Fibroblast of the conjunctiva (primary cell): ENCODE measurements at regions not wholly inside any gene's neighbourhood (a gene's known extent, or its start where the extent isn't known, plus 50 kb on each side); places are given as distances from the start of the nearest gene placed in this dataset.

Experiments
- DNase-seq: peaks from one replicate; pipeline ENCODE4 v3.0.0-alpha.2; 2010; ENCODE audit warnings: low read depth

DNA sequence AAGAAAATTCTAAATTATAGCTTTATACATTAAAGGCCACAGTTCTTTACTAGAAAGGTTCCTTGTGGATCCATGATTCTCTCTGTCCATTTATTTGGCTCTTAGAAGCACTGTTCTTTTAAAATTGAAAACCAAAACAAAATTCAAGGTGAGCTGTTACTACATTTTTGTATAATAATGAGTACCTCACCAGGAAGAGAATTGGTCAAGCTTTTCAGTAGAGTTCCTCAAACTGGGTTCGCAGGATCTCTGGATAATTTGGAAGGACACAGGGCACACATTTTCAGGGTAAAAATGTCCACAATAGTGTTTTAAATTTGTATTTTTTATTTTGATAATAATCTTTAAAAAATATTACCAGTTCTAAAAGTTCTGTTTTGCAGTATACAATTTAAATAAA is 93.0 kb downstream of the PPP1R3A start:
- DNase-seq: no peak

DNA sequence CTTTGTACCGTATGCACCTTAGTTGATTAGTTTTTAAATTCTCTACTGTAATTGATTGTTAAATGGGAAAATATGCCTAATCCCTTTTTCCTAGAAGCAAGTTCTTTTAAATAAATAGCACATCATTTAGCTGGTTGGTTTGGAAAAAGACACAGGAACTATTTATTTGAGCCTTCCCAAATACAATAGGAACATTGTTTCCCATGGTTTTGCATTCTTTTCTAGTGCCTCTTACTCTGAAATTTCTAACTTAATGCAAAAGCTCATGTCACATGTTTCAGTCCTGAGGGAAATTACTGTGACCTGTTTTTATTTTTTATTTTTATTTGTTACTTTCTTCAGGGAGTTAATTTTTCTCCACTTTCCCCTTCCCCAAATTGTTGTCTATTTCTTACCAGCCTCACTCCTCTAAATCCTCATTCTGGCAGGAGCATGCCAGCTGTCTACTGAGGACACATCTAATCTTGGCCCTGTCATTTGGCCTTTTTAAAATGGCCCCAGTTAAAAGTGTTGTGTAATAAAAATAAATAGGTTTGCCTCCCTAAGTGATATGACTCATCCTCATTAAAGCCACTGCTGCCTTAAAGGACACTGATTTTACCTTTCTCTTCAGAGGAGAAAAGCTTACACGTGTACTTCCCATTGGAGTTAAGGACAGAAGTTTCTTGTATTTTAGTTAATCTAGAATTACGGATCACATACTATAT is 94.5 kb downstream of the PPP1R3A start:
- DNase-seq: no peak

DNA sequence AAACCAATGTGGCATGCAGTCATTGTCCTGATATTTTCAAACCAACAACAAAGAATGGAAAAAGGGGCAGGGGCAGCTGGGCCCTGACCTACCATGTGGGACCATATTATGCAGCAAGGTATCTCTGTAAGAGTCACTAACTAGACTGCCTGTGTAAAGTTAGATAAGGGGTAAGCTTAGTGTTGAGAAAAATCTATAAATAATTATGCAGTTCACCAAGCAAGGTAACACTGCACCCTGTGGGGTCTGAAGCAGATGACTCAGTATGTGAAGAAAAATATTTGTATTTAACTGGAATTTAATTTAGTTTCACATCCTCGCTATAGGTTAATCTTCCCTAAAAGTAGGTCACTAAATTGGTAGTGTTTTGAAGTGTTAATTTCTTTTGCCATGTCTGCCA is 99.3 kb downstream of the PPP1R3A start:
- DNase-seq: no peak

DNA sequence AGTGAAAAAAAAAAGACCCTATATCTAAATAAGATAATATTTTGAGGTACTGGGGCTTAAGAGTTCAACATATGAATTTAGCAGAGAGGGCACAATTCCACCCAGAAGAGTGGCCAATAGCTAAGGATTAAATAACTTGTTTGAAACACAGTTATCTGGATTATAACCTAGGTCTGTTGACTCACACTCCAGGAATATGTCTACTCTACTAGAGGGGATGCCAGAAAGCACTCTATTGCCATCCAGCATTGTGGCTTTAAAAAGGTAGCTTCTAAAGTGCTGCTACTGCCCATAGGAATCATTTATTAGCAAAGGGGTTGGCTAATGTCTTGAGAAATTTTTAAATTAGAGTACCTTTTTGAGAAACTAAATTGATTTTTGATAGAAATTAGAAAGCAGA is 102.2 kb downstream of the PPP1R3A start:
- DNase-seq: no peak

DNA sequence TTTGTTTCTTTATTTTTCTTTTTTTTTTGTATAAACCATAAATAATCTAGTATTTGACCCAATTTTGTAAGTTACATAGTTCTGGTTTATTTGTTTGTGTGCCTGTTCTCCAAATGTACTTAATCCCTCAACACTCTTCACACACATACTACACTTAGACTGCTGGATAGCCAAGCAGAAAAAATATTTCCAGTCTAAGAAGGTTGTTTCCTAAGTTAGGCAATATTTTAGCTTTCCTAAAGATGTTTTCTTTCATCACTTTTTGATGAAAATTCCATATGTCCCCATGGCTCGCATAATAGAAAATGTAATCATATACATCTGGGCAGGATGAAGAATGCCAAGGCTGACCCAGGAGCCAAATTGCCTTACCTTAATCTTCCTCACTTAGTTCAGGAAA is 105.3 kb downstream of the PPP1R3A start:
- no peak for DNase-seq

DNA sequence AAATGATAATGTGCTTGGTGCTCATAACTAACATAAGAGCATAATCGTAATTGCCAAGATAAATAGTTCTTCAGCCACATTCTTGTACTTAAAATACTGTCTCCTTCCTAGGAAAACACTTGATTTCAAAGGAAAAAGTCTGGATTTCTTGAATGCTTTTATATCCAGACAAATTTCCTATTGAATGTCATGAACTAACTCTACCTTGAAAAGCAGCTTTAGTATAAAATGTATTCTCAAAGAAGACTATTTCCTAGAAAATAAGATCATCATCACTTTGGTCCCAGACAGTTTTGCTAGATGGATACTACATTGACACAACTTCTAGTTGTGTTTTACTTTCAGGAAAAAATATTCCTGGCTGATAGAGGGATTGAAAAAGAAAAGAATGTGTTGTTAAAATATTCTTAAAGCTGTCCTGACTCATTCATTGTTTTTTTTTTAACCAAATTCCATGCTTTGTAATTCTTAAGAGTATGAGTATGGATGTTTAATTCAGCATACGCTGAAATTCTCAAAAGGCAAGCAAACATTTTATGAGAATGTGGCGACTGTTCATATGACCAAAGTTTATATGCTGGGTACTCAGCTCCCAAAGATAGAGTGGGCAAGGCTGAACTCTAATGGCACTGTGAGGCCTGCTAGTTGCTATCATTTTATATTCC is 106.1 kb downstream of the PPP1R3A start:
- no peak for DNase-seq

DNA sequence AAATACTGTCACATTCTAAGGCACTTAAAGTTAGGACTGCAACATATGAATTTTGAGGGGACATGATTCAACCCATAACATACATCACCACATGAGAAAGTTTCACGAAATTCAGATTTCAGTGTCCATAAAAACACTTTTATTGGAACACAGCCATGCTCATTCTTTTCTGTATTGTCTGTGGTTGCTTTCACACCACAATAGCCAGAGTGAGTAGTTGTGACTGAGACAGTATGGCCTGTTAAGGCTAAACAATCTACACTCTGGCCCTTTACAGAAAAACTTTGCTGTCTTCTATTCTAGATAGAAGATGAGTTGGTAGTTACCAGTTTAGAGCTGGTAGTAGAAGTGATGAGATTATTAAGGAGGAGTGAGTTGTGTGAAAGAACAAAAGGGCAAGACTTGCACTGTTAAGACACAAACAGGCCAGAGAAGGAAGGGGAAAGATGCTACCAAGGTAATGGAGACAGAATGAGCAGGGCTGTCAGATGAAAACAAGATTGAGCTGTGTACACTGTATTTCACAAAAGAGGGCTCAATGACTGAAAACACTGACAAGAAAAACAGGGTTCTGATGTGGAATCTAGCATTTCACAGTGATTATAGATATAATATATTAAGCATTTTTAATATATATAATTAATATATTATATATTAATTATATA is 108.6 kb downstream of the PPP1R3A start:
- no peak for DNase-seq

DNA sequence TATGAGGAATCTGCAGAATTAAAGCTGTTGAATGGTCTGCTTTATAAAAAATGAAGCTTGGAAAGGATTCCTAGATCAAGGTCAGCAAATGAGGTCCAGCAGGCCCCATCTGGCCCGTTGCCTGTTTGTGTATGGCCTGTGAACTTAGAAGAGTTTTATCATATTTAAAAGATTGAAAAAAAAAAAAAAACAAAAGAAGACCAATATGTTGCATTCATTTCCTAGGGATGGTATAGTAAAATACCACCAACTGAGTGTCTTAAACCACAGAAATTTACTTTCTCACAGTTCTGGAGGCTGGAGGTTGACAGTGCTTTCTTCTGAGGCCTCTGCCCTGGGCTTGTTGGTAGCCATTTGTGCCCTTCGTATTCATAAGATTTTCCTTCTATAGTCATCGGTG is 109.2 kb downstream of the PPP1R3A start:
- DNase-seq: no peak

DNA sequence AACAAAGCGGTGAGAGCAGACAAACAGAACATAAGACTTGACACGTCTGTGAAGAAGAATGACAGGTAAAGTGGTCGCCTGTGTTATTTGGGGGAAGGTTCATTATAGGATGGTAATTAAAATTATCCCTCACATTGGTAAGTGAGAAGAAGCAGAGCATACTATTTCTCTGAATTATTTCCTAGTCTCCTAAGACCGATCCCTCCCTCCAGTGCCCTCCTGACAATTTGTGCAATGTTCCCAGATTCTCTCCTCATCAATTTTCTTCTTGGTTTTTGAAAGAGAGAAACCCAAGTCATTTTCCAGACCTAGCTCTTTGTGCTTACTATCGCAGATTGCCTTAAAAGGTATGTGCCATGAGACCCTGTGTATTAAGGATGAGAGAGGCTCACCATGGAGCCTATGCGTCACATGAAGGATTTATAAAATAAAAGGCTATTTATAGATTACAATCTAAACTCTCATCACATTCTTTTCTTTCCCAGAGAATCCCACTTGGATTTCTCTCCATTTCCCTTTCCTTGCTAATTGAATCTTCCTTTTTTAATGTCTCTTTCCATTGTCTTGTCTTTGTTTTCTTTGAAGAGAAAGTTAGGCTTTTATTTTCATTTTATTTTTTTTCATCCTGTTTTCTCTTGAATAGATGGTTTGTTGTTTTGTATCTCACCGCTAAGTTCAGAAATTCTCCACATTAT is 112.0 kb downstream of the PPP1R3A start:
- DNase-seq: no peak

DNA sequence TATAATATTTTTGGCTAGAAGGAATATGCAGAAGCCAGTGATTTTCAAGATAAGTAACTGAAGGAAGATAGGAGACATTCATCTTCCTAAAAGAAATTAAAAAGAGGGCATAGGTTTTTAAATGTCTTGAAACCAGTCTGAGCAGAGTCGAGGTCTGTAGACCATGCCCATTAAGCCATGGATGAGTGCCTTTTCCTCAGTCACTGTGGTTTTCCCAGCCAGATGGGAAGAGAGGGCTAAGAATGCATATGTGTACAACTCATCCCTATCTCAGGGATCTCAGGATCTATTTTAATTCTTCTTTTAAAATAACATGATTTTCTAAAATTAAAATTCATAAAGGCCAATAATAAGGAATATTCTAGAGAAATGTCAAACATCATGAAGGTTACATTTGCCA is 112.8 kb downstream of the PPP1R3A start:
- no peak for DNase-seq

DNA sequence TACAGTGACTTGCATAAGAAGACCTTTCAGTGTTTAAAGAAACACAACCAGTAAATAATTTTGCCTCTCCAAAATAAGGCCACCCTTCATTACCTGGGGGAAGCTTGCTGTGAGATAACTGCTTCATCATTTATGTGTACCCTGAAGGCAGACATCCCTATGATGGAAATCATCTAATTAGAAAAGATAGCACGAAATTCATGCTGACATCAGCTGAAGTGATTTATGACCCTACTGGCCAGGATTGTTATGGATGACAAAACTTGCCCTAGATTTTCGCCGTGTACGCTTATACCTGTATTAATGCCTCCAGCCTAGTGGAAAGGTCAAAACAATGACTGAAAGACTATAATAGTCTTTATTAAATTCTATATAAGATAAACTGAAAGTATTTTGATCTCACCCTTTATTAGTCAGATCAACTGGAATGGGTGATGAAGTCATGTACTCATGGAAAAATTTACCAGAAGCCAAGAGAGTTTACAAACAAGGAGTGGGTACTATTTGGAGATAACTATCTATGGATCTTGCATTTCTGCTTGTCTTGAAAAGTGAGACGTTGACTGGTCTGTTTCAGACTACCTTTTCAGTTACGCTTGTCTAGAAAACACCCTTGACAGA is 114.2 kb downstream of the PPP1R3A start:
- DNase-seq: no peak

DNA sequence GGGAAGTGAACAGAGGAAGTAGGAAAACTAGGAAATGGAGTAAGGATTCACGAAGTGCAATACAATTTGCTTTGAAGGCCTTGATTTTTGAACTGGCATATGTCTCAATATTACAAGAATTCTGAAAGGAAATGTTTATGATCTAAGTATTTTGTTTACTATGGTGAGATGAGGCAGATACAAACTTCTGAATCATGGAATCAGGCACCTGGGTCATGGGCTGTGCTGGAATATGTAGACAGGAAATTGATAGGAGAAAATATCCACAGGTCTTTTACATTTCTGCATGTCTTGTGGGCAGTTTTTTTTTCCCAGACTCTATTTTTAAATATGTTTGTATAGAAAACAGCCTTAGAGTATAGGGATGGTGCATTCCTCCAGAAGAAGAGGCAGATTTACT is 117.1 kb downstream of the PPP1R3A start:
- no peak for DNase-seq

DNA sequence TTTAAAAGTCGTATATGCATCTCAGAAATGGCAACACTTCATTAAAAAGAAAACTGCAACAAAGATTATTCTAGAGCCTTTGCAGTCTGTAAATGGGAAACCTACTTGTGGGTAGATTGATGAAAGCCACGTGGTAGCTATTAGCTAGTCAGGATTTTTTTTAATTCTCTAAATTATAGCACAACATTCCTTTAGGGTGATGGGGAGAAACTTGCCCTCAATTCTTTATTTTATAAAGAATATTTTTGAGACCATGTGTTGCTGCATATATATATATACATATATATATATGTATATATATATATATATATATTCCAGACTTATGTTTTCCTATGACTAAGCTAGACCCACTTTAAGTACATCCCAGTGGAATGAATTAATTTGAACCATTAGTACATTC is 118.0 kb downstream of the PPP1R3A start:
- DNase-seq: no peak

DNA sequence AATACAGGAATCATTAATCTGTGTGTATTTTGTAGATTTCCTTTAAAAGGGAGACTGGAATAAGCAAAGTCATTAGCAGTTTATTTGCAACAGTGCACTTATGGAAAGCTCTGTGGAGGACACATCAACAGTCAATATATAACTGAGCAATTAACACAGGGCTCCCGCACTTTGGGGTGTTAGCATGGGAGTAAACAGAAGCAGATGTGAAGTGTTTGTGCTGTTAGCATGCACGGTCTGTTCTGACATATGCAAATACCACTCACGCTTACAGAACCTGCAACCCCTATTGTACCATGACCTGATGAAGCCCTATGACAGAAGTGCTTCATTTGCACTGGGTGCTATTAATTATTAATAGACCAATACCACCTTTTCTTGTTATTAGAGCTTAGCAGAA is 118.9 kb downstream of the PPP1R3A start:
- DNase-seq: no peak

DNA sequence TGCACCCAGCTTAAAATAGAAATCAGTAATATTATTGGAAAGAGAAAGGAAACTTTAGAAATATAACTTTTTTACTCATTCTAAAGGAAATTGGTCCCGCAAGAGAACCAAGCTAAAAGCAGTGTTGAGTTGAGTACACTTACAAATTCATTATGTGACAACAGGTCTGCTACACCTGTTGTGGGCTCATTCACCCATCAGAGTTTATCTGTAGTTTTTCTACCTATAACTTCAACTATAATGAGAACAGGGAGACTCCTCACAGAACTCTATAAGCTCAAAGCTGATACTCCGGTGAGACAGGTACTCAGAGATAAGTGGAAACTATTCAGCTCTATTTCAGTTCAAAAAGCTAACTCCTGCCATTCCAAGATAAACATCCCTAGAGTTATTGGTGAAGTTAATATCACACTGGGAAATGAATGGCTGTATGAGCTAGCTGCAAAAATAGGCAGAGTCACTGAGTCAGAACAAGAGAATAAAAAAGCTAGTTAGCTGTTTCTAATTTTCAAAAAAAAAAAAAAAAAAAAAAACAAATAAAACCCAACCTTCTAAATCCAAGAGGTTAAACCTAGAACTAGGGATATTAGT is 121.3 kb downstream of the PPP1R3A start:
- no peak for DNase-seq

DNA sequence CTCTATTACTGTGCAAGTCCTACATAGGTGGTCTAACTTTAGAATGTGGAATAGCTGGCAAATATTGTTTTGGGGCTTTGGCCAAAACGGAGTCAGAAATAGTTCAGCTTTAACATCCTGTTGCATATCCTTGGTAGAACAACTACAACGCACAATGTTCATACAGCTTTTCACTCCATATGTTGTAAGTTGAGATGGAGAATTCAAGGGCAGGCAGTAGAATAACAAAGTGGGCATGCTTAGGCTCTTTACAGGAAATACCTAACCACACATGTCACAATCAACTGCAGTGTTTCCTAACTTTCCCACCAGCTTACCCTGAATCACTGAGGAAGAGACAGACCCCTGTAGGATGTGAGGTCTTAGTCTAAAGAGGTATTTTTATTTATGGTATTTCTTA is 122.3 kb downstream of the PPP1R3A start:
- peak; percentile 49 for DNase-seq

DNA sequence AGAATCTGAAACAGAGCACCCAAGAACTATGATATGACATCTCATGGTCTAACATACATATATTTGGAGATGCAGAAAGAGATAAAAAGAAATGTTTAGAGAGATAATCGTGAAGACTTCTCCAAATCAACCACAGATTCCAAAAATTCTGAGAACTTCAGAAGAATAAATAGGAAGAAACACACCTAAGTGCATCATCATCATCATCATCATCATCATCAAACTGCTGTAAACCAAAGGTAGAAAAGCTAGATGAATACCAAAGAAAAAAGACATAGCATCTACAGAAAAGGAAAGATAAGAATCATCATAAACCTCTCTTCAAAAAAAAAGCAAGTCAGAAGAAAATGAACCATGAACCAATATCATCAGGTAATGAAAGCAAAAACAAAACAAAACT is 124.2 kb downstream of the PPP1R3A start:
- no peak for DNase-seq

DNA sequence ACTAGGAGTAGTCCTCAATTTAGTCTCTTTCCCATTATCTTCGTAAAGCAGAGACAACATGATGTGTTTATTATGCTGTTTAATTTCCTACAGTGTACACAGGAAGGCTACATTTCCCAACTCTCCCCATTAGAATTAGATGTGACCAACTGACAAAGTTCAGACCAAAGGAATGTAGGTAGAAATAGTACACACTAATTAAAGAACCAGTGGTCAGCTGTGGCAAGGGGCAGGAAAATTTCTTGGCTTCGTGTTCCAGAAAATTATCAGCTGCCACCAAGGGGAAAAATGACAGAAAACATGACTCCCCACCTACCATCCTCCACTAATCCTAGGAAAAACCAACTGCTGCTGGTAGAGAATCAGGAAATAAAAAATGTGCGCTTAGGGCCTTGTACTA is 125.6 kb downstream of the PPP1R3A start:
- DNase-seq: no peak

DNA sequence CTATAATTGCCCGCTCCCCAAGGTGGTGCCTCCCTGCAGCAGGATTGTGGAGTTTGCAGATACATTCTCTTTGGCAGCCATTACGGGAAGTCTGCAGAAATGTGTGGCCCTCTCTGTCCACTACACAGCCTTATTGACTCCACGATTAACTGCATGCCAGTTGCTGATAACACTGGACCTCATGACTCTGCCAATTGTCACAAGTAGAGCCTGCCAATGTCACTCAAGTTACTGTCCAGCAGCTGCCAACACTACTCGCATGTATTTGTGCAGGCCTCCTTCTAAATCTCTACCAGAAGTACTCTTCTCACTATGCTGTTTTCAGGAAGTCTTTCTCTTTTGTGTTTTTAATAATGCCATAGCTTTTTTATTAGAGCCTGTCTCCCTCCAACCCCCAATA is 128.8 kb downstream of the PPP1R3A start:
- no peak for DNase-seq

DNA sequence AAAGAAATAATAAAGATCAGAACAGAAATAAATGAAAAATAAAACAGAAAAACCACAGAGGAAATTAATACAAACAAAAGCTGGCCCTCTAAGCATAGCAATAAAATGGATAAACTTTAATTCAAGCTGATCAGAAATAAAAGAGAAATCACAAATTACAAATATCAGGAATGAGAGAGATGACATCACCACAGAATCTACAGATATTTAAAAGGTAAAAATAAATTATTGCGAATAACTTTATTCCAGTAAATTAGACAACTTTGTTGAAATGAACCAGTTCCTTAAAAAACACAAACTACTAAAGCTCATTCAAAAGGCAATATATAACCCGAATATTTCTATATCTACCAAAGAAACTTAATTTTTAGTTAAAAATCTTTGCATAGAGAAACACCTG is 131.7 kb downstream of the PPP1R3A start:
- DNase-seq: no peak

DNA sequence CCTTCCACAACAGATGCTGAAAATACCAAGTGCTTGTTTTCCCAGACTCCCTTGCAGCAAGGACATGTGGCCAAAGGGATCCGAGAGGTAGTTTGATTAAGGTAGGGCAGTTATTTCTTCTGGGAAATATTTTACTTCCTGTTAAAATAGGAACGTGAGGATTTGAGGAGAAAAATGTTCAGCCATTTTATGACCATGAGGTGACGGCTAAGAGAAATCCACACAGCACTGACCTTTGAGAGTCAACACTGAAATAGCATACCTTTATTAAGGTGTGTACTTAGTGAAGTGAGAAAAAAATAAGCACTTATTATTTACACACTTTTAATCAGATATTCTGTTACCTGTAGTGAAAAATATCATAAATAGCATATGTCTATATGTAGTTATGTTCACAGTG is 133.9 kb downstream of the PPP1R3A start:
- DNase-seq: no peak

DNA sequence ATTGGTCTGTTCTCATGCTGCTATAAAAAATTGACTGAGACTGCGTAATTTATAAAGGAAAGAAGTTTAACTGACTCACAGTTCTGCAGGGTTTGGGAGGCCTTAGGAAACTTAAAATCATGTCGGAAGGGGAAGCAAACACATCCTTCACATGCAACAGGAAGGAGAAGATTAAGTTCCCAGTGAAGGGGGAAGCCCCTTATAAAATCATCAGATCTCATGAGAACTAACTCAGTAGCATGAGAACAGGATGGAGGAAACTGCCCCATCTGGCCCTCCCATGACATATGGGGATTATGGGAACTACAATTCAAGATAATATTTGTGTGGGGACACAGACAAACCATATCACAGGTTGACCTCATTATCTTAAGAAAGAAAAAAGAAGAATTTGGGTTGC is 134.5 kb downstream of the PPP1R3A start:
- no peak for DNase-seq
